ENCODE measurements at regions not wholly inside any gene's neighbourhood (a gene's known extent, or its start where the extent isn't known, plus 50 kb on each side); places are given as distances from the start of the nearest gene placed in this dataset.
A peak's percentile ranks its signal among the peaks of the same experiment; 100 is the strongest.

DNA sequence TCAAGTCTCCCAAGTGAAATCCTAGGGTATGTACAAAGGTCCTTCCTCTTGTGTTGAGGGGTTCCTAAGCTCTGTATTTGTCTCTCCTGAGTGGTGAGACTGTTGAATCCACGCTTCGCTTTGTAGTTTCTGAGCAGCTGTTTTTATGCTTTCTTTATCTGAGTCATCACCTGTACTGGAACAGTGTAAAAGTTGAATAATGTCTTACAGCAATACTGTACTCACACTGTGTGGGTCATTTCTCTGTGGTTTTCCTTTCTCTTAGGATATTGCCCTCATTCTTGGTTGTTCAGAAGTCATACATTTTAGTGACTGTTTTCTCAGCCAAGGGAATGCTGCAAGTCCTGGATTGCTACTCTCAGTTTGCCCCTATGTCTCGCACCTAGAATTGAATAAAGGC, 1596.6 kb downstream of the SLITRK5 start:
- no peak for DNase-seq

DNA sequence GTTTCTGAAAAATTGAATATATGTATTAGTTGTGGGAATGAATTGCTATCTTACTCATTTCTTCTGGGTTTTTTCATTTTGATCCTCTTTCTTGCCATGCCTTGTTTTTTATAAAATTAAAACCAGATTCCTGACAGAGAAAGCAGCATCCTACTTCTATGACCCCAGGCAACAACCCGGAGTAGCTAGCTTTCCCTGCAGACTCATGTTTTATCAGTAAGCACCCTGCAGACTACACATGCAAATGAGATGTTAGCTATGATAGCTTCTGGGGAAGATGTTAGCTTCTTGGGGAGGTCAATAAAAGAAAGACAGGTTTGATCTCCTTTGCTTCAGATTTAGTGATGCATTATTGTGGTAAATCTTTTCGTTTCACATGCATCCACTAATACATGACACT, 1598.6 kb downstream of the SLITRK5 start:
- no peak for DNase-seq

DNA sequence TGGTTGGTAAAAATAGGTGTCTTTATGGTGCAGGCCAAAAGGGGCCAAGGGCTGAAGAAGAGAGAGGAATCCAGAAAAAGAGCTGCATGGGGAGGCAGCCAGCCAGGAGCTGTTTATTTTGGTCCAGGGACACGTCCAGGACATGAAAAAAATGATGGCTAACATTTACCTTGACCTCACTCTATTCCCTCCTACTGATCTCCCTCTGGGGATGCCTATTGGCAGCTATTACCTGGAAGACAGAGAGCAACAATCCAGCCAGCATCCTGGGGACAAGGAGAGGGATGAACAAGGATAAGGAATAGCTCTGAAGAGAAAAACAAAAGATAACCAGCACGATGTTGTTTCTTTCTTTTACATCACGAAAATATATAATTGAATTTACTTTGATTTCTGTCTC, 1599.6 kb downstream of the SLITRK5 start:
- no peak for DNase-seq

DNA sequence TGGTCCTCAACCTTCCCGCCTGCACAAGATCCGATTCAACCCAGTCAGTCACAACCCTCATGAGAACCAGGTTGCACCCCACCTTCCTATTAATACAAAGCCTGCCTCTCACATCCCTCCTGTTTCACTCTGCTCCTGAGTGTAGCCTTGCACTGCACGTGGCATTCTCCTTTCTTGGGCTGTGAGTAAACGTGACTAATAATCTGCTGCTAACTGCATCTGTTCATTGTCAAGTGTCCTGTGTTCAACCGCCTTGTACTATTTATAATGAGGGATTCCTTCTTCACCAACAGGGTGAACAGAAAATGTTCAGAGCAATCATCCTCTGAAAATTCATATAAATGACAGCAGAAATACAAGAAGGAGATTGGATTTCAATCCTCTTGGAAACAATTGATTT, 1608.2 kb downstream of the SLITRK5 start:
- no peak for DNase-seq

DNA sequence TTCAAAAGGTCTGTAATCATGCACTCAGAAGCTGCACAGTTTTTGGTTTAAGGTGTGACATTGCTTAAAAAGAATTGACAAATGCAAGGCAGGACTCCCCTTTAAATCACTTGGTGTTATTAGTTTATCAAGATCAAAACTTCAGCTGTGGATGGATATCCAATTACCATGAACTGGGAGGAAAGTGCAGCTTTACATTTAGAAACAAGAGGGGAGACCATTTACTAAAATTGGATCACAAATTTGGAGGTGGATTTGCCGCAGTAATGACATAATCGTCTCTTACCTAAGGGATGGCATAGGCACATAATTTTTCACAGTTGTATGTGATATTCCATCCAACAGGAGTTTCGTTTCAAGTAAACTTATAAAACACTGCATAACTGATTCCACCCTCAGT, 1610.2 kb downstream of the SLITRK5 start:
- no peak for DNase-seq

DNA sequence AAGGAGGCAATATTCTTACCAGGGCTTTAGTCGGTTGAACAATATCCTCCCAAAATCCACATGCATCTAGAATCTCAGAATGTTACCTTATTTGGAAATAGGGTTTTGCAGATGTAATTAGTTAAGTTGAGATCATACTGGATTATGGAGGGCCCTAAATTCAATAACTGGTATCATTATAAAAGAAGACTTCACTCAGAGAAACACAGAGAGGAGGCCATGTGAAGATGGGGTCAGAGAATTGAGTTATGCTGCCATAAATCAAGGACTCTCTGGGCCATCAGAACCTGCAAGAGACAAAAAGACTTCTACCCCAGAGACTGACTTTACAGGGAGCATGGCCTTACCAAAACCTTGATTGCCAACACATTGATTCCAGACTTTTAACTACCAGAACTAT, 1611.1 kb downstream of the SLITRK5 start:
- DNase-seq, result no peak

DNA sequence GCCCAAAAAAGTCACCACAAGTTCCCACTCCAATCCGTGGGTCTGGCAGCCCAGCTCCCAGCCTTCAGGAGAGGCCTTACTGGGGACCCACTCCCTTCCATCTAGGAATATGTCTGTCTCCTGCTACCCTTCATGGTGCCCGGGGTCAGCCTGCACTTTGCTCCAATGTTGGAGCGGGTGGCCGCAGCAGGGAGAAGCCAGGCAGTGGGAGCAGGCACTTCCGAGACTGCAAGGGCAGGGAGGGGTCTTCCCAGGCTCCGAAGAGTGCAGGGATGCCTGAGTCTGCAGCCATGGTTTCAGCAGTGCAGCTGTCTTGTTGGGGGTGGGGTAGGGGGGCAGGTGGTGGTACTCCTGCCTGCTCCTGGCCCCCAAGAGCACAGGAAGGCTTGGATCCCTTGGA, 1616.2 kb downstream of the SLITRK5 start:
- DNase-seq, result no peak

DNA sequence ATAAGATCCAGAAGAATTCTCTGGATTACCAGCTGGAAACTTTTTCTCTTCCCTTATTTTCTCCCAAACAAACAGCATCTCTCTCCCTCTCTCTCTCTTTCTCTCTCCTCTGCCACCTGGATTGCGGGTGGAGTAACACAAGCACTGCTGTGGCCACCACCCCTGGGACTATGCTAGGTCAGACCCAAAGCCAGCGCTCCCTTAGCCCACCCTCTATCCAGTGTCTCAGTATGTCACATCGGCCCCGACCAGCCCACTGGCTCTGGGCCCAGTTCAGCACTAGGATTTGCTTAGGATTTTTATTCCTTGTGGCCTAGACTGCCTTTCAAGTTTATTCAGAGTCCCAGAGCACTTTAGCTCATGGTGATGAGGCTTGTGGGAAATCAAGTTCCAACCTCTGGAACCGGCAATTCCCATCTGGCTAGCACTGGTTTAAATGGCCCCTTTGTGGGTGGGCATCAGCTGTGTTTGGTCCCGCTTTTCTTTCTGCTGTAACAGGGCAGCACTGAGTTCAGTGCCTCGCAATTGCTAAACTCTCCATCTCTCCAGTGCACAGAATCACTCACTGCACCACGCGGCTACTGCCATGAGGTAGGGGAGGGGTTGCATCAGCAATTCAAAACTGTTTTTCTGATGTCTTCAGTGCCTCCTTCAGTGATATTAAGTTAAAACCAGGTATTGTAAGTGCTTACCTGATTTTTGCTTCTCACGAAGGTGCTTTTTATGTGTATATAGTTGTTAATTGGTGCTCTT, 1623.1 kb downstream of the SLITRK5 start:
- DNase-seq, result no peak

DNA sequence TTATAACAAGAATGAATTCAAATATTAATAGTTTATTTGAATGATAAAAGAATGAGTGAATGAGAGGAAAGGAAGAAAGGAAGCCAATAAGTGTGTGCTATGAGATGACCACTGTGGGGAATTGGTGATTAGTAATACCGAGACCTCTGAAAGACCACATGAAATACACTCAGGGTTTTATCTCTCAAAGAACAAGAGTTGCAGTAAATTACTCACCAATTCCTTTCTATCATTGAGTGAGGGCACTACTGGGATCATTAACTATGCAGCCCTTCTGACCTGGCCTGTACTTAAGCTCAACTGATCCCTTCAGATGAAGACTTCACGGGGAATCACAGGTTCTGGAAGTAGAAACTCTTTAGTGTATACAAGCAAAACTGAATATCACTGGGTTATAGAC, 1636.1 kb downstream of the SLITRK5 start:
- DNase-seq, result no peak

DNA sequence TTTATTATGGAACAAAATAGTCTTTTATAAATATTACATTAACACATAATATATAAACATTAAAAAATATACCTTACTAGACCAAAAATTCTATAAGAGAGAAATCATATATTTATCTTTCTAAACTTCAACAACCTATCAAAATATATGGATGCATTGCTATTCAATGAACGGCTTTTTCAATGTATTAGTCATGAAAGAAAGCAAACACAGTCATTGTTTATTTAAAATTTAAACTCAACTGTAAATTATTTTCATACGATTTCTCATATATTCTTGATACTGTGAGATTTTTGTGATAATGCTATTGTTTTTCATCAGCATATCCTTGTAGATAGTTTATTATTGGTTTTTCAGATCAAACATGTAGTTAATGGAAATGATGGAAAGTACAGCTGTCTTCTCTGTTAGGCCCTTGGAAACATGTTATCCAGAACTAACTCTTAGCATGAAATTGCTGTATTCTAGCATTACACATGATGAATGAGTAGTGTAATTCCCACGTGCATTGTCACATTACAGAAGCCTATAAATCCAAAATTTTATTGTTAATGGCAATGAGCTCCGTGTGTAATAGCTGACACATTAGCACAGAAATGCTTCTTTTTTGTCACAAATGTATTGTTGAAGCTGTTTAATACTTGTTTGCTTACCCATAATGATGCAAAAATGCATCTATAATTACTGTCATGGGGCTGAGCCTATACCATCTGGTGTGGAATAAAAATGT, 1639.9 kb downstream of the SLITRK5 start:
- DNase-seq, result no peak

DNA sequence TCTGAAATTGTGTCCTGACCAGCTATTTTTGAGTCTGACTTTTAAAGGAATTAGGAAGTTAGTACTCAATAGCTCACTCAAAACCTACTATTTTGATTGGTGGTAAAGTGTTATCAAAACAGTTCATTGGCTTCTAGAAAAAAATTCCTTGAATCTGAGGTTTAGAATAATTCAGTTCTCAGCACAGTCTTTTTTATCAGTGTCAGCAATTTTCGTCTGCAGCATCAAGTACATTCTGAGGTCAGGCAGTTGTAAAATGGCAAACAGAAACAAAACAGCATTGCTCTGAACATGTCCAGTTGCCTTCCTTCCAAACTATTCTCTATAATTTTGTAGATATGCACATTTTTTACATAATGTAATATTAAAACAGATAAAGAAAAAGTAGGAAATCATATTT, 1644.1 kb downstream of the SLITRK5 start:
- DNase-seq, result no peak

DNA sequence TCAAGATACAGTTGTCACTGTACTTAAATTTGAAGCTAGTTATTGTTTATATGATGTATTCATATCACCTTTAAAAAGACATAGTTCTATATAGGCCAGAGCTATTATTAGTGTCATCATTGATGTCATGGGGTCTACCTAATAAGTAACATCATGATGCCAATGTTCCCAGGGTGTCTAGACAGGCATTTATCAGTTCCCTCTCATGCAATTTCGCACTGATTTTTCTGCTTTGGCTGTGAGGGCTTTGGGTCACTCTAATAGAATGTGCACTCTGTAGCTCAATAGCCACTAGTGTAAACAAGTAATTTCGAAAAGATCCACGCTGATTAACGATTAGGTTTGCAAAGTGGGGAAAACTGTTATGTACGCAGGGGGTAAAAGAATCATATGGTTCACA, 1651.3 kb downstream of the SLITRK5 start:
- DNase-seq, result no peak

DNA sequence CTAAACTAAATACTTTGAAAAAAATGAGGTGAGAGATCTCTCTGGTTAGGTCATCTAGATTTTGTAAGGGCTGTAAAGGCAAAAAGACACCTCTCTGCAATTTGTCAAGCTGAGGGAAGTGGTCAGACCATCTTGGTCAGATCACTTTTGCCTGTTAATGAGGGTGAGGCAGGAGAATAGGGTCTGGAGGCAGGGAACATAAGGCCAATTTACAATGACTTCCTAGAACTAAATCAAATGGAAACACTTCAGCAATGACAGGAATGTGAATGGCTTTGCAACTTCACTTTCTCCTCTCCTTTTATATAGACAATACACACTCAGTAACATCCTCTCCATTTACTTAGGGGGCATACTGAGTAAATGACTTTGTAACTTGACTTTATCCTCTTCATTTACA, 1653.4 kb downstream of the SLITRK5 start:
- no peak for DNase-seq

DNA sequence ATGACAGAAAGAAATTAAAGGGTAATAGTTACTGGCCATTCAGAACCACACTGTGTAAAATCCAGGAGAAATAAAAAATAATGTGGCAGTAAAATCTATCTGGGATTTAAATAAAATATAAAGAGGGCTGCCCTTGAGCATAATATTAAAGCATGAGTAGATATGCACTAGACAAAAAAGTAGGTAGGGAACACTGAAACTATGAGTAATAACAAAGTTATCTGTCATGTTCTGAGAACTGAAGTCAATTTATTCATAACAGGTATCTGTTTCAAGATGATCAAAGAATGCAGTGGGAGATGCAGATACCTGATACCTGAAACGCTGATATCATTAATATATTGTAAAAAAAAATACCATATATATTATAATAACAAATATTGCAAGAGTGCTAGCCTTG, 1672.0 kb downstream of the SLITRK5 start:
- no peak for DNase-seq

DNA sequence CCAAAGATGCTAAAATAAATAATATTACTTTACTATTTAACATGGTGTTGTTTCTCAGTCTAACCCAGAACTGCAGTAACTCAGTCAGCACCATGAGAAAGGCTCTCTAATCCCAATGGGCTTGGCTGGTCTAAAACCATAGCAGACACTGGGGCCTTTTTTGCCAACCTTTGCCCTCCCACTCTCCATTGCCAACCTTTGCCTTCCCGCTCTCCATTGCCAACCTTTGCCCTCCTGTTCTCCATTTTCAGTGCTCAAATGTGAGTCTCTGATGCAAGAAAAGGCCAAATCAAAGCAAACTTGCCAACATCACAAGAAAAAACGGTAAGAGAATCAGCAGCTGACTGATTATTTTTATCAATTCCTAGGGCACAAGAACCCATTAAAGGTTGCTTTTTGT, 1681.2 kb downstream of the SLITRK5 start:
- no peak for DNase-seq

DNA sequence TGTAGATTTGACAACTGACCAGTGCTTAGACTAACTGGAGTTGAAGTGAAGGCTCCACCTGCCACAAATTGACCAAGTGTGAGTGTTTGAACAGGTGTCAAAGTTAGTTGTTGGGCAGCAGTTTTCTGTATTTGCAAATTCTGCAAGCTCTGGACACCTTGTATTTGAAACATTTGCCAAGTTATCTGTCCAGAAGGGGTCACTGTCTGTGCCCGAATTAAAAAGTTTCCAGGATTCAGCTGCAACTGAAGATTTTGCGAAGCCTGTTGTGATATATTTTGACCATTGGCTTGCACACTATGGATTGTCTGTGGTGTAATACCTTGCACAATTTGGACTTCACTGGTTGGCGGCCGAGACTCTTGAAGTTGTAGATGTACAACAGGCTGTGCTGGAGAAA, 1690.7 kb downstream of the SLITRK5 start:
- DNase-seq, result no peak

DNA sequence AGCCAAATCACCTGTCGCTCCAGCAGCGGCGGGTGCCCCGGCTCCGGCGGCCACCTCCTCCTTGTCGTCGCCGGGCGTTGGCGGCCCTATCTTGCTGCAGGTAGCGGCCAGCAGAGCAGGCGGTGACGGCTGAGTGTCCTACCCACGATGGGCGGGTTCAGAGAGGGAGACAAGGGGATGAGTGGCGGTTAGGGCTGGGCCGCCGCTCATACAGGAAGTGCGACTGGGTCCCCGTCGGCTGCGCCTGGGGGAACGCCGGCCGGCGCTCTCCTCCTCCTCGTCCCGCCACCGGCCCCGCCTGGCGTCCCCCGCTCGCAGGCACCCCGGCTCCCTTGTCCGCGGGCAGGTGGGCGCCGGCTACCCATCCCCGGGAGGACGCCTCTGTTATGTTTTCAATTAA, 1692.0 kb downstream of the SLITRK5 start:
- no peak for DNase-seq

DNA sequence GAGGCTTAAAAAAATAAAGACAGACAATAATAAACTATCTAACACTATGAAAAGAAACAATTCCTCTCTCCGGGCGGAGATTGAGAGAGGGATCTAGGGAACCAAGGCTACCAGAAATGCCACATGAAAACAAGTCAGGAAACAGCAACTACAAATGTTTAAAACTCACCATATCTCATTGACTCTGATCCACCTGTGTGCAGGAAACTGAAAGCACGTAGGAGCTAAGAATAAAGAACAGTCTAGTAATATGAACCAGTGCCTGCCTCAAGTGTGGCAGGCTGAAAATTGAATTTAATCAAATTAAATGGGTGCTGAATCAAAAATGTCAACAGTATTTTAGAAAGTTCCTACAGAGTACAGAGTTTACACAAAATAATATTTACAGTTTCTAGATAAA, 1701.0 kb downstream of the SLITRK5 start:
- DNase-seq, result no peak

DNA sequence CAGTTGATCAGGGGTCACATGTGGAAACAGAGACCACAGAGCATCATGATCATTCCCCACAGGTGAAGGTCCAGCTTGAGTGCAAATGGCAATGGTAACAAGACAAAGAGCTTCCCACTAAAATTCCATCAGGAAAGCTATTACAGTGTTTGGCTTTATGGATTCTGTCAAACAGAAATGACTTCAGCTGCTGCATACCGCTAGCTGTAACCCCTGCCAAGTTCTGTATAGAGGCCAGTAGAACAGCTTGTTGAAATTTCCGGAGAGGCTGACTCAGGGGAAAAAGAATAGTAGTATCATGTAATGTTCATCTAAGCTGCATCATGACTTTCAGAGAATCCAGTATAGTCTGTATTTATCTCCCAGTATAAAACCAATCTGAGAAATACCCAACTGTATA, 1704.7 kb downstream of the SLITRK5 start:
- DNase-seq, result peak; percentile 84

DNA sequence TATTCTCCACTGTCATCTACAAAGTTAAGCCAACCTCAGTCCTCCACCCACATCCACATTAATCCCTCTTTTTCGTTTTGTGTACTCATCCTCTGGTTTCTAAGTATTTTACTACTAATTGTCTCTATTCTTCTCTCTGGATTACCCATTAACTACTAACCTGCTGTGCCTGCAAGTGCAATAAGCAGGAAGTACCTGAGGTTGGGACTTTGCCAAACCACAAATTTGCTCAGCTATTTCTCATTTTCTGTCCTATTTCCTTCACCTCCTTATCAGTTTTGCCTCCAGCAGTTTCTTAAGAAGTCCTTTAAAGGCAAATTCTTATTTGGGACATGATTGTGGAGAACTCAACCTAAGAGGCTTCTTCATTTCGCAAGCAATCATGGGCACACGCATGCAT, 1708.9 kb downstream of the SLITRK5 start:
- DNase-seq, result peak; percentile 65

DNA sequence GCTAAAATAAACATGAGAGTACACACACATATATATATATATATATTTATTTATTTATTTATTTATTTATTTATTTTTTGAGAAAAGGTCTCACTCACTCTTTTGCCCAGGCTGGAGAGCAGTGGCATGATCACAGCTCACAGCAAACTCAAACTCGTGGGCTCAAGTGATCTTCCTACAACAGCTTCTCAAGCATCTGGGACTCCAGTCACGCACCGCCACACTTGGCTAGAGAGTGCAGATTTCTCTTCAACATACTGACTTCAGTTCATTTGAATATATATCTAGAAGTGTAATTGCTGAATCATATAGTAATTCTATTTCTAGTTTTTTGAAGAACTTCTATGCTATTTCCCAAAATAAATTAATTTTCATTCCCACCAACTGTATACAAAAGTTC, 1711.8 kb downstream of the SLITRK5 start:
- no peak for DNase-seq

DNA sequence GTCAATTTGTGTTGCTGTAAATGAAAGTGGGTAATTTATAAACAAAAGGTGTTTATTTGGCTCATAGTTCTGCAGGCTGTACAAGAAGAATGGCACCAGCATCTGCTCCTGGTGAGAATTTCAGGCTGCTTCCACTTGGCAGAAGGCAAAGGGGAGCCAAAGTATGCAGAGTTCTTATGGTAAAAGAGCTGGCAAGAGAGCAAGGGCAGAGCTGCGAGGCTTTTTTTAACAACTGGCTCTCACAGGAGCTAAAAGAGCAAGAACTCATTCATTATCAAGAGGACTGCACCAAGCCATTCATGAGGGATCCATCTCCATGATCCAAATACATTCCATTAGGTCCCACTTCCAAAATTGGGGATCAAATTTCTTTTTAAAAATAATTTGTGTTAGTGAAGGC, 1712.7 kb downstream of the SLITRK5 start:
- no peak for DNase-seq

DNA sequence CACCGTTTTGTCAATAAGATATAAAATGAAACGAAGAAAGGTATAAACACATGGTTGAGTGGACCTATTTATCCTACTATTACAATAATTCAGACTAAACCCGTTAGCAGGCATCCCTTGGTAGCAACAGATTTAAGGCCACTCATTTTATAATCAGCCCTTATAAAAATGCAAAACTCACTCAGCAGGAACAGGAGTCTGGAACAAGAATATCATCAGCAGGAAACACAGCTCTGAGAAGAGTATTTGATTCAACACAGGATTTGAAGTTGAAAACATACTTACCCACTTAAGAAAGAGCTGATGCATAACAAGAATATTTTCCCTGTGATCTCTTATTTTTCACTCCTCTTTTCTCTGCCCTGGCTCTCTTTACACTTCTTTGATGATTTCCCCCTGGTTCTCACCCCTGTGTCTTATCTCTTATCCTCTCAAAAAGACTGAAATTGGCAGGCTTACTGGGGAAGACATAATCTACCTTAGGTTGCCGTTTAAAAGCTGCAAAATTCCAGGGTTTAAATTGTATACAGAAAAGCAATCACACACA, 1722.7 kb downstream of the SLITRK5 start:
- peak; percentile 16 for DNase-seq

DNA sequence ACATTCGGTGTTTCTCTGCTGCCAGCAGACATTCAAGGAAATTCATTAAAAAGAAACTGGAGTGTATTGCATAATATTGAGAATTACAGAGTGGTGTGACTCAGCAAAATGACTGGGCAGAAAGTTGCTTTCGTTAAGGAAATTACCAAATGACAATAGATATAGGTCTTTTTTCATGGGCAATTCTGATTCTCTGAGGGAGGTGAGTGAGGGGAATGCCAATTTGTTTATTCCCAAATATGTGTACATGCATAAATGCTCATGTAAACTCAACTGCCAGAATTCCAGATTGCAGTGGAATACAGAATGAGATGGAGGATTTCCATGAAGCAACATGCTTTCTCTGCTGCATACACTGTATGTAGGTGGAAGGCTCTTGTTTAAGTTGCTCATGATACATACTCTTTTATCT, 1730.1 kb downstream of the SLITRK5 start:
- peak; percentile 41 for DNase-seq

DNA sequence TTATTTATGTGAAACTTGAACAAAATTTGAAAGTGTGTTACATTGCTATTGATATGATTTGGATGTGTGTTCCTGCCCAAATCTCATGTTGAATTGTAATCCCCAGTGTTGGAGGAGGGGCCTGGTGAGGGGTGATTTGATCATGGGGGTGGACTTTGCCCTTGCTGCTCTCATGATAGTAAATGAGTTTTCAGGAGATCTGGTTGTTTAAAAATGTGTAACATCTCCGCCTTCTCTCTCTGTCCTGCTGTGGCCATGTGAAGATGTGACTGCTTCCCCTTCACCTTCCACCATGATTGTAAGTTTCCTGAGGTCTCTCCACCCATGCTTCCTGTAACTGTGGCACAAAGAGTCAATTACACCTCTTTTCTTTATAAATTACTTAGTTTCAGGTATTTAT, 1731.0 kb downstream of the SLITRK5 start:
- no peak for DNase-seq
